NB4 (cell line): ENCODE measurements at regions not wholly inside any gene's neighbourhood (a gene's known extent, or its start where the extent isn't known, plus 50 kb on each side); places are given as distances from the start of the nearest gene placed in this dataset.

Experiments
- MAX ChIP-seq: IDR thresholded peaks from 2 replicates; pipeline ENCODE4 v1.6.1; 2011; ENCODE audit warnings: low read depth, low read length
- TF ChIP-seq, protein P1 (sequence below): IDR thresholded peaks from one replicate; pipeline ENCODE4 v1.5.1; 2012; ENCODE audit warnings: low read depth, low read length

GRCh38 chr19:30811397-30812098 is 439.4 kb downstream of the ZNF536 start:
- TF ChIP-seq, protein P1, sequence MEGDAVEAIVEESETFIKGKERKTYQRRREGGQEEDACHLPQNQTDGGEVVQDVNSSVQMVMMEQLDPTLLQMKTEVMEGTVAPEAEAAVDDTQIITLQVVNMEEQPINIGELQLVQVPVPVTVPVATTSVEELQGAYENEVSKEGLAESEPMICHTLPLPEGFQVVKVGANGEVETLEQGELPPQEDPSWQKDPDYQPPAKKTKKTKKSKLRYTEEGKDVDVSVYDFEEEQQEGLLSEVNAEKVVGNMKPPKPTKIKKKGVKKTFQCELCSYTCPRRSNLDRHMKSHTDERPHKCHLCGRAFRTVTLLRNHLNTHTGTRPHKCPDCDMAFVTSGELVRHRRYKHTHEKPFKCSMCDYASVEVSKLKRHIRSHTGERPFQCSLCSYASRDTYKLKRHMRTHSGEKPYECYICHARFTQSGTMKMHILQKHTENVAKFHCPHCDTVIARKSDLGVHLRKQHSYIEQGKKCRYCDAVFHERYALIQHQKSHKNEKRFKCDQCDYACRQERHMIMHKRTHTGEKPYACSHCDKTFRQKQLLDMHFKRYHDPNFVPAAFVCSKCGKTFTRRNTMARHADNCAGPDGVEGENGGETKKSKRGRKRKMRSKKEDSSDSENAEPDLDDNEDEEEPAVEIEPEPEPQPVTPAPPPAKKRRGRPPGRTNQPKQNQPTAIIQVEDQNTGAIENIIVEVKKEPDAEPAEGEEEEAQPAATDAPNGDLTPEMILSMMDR: no peak
- no peak for TF ChIP-seq MAX
